Keratinocyte (primary cell): ENCODE measurements at regions not wholly inside any gene's neighbourhood (a gene's known extent, or its start where the extent isn't known, plus 50 kb on each side); places are given as distances from the start of the nearest gene placed in this dataset.

ENCODE experiments used
- EZH2 ChIP-seq: IDR thresholded peaks from one replicate; pipeline ENCODE4 v1.6.1; 2012; ENCODE audit warnings: inconsistent platforms, mild to moderate bottlenecking, low read length, moderate library complexity
- TF ChIP-seq, protein P1 (sequence below), 3 experiments: IDR thresholded peaks in 1 of 3; conservative IDR thresholded peaks in 1 of 3; optimal IDR thresholded peaks in 1 of 3; 2 replicates in 2 of 3; 3 replicates in 1 of 3; pipeline versions ENCODE3 to v1.5.1; 2011; ENCODE audit warnings: low read length in 3 of 3, mild to moderate bottlenecking in 3 of 3, moderate library complexity in 2 of 3, control low read depth in 1 of 3, inconsistent platforms in 1 of 3; ENCODE audit not compliant: insufficient read depth in 2 of 3; ENCODE audit errors: extremely low read depth in 1 of 3

DNA sequence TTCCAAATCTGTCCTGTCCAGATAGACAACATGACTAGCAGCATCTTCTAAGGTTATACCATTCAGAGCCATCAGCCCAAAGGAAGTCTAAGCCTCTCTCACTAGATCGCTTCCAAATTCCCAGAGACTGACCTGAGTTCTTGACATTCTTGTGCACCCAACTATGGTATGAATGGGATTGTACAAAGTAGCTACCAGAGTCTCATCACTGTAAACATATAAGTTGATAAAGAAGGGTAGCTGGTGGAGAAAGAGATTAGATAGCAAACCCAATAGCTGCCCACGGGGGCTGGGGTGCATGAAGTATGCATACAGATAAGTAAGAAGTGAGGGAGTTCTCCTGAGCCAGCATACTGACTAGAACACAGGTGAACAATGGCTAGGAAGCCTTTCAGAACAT lies 180.0 kb downstream of the PLPP3 start:
- TF ChIP-seq, protein P1, sequence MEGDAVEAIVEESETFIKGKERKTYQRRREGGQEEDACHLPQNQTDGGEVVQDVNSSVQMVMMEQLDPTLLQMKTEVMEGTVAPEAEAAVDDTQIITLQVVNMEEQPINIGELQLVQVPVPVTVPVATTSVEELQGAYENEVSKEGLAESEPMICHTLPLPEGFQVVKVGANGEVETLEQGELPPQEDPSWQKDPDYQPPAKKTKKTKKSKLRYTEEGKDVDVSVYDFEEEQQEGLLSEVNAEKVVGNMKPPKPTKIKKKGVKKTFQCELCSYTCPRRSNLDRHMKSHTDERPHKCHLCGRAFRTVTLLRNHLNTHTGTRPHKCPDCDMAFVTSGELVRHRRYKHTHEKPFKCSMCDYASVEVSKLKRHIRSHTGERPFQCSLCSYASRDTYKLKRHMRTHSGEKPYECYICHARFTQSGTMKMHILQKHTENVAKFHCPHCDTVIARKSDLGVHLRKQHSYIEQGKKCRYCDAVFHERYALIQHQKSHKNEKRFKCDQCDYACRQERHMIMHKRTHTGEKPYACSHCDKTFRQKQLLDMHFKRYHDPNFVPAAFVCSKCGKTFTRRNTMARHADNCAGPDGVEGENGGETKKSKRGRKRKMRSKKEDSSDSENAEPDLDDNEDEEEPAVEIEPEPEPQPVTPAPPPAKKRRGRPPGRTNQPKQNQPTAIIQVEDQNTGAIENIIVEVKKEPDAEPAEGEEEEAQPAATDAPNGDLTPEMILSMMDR (optimal IDR thresholded peaks at IDR 0.05 in 1 of 3, IDR thresholded peaks at IDR 0.05 in 1 of 3, conservative IDR thresholded peaks at IDR 0.05 in 1 of 3; ENCODE audit: extremely low read depth in 1 of 3, insufficient read depth in 2 of 3, low read length in 3 of 3) = no peak
- no peak for TF ChIP-seq EZH2
